C4-2B (cell line): ENCODE measurements at regions not wholly inside any gene's neighbourhood (a gene's known extent, or its start where the extent isn't known, plus 50 kb on each side); places are given as distances from the start of the nearest gene placed in this dataset.

Experiments used
- ZFX ChIP-seq: fragments of 450-650 bp; IDR thresholded peaks from 2 replicates; pipeline ENCODE4 v1.6.1; 2017
- TF ChIP-seq, protein P1 (sequence below): fragments of 450-650 bp; conservative IDR thresholded peaks from 2 replicates; pipeline ENCODE4 v1.5.1; 2017; ENCODE audit warnings: mild to moderate bottlenecking

DNA sequence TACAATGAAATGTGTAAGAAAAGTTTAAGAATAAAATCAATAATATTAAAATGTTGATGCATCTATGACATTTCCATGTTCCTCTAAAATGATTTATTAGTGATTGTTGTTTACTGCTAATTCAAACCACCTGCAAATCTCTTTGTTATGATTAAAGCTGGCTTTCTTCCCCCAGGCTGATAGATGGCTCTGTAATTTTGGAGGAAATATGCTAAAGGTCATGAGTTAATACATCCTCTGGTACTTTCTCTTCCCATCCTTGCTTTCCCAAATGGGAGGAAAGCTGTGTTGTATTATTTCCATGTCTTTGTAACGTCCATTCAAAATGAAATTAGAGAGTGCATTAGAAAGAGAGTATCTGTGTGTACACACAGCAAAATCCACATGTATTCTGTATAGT, 139.5 kb upstream of the TMCO5A start:
- TF ChIP-seq, protein P1, sequence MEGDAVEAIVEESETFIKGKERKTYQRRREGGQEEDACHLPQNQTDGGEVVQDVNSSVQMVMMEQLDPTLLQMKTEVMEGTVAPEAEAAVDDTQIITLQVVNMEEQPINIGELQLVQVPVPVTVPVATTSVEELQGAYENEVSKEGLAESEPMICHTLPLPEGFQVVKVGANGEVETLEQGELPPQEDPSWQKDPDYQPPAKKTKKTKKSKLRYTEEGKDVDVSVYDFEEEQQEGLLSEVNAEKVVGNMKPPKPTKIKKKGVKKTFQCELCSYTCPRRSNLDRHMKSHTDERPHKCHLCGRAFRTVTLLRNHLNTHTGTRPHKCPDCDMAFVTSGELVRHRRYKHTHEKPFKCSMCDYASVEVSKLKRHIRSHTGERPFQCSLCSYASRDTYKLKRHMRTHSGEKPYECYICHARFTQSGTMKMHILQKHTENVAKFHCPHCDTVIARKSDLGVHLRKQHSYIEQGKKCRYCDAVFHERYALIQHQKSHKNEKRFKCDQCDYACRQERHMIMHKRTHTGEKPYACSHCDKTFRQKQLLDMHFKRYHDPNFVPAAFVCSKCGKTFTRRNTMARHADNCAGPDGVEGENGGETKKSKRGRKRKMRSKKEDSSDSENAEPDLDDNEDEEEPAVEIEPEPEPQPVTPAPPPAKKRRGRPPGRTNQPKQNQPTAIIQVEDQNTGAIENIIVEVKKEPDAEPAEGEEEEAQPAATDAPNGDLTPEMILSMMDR, result no peak
- no peak for TF ChIP-seq ZFX
